ENCODE measurements at regions not wholly inside any gene's neighbourhood (a gene's known extent, or its start where the extent isn't known, plus 50 kb on each side); places are given as distances from the start of the nearest gene placed in this dataset.

GRCh38 chr20:23255106-23255505 is 95.5 kb upstream of the NXT1 start:
- 82 to 89% methylated on average over 6 of the region's 6 CpGs for WGBS, 2 donors
- no peaks in the 10 kb centered on the region for H3K36me3 ChIP-seq
- no peak for TF ChIP-seq POLR2AphosphoS5 (IDR thresholded peaks at IDR 0.05)
- TF ChIP-seq POLR2A (IDR thresholded peaks at IDR 0.05), result no peak
- TF ChIP-seq EP300 (IDR thresholded peaks at IDR 0.05), result no peak
- no peak for TF ChIP-seq CTCF (IDR thresholded peaks at IDR 0.05)
- no peaks in the 10 kb centered on the region for H3K27me3 ChIP-seq
- no peak overlapping the region for H3K27ac ChIP-seq
- peaks cover 23 to 39% (median 33%) of the 10 kb centered on the region in 4 donors for H3K4me1 ChIP-seq
- no peak for ATAC-seq (ENCODE audit: low FRiP score in 2 of 2)
- H3K9me3 ChIP-seq, result no peaks in the 10 kb centered on the region
- no peak for DNase-seq
- no peak overlapping the region for H3K4me3 ChIP-seq

- ATAC-seq (ENCODE audit: low FRiP score in 2 of 2), result no peak
Observed at GRCh38 chr20:23254505-23254904, 96.1 kb upstream of the NXT1 start.

GRCh38 chr20:23254034-23254433 is 96.6 kb upstream of the NXT1 start:
- TF ChIP-seq CTCF (IDR thresholded peaks at IDR 0.05) (no peak), EP300 (IDR thresholded peaks at IDR 0.05) (no peak), POLR2A (IDR thresholded peaks at IDR 0.05) (no peak), POLR2AphosphoS5 (IDR thresholded peaks at IDR 0.05) (no peak)
- Histone ChIP-seq H3K9me3 (no peaks in the 10 kb centered on the region), H3K4me1 (peaks cover 23 to 36% (median 30%) of the 10 kb centered on the region in 4 donors), H3K27me3 (no peaks in the 10 kb centered on the region), H3K36me3 (no peaks in the 10 kb centered on the region), H3K4me3 (no peak overlapping the region), H3K27ac (no peak overlapping the region)
- WGBS, 2 donors, result 72 to 76% methylated on average over 5 of the region's 5 CpGs
- ATAC-seq (ENCODE audit: low FRiP score in 2 of 2) (no peak), DNase-seq (no peak)

More at GRCh38 chr20:23254505-23254904, 96.1 kb upstream of the NXT1 start:
- DNase-seq, result no peak
- Histone ChIP-seq H3K27ac (no peak overlapping the region), H3K9me3 (no peaks in the 10 kb centered on the region), H3K4me1 (peaks cover 23 to 39% (median 33%) of the 10 kb centered on the region in 4 donors), H3K36me3 (no peaks in the 10 kb centered on the region), H3K4me3 (no peak overlapping the region), H3K27me3 (no peaks in the 10 kb centered on the region)
- TF ChIP-seq POLR2A (IDR thresholded peaks at IDR 0.05) (no peak), CTCF (IDR thresholded peaks at IDR 0.05) (no peak), EP300 (IDR thresholded peaks at IDR 0.05) (no peak), POLR2AphosphoS5 (IDR thresholded peaks at IDR 0.05) (no peak)
- 47 to 59% methylated on average over 2 of the region's 2 CpGs for WGBS, 2 donors

DNA sequence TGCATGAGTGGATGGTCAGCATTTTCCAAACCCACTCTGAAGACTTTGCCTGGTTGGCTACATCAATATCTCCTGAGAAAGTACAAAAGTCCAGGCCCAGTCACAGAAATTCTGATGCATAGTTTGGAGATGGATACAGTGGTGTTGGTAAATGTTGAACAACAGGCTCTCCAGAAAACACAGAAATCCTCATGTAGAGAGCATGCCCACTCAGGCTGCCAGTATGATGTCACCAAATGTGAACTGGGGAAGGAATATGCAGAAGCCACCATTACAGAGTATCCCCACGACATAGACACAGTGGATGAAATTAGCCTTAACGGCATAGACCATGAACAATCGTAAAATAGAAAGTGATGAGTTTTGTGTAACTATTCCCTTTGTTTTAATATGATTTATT is 97.1 kb upstream of the NXT1 start:
- ATAC-seq (ENCODE audit: low FRiP score in 2 of 2), result no peak
- WGBS, 2 donors, result 88 to 89% methylated on average over 3 of the region's 3 CpGs
- peaks cover 18 to 31% (median 25%) of the 10 kb centered on the region in 4 donors for H3K4me1 ChIP-seq
- H3K9me3 ChIP-seq, result no peaks in the 10 kb centered on the region
- no peaks in the 10 kb centered on the region for H3K27me3 ChIP-seq
- no peaks in the 10 kb centered on the region for H3K36me3 ChIP-seq
- H3K27ac ChIP-seq, result no peak overlapping the region
- DNase-seq, result no peak
- TF ChIP-seq POLR2AphosphoS5 (IDR thresholded peaks at IDR 0.05) (no peak), POLR2A (IDR thresholded peaks at IDR 0.05) (no peak), EP300 (IDR thresholded peaks at IDR 0.05) (no peak), CTCF (IDR thresholded peaks at IDR 0.05) (no peak)
- H3K4me3 ChIP-seq, result no peak overlapping the region

GRCh38 chr20:23251779-23252178 is 98.8 kb upstream of the NXT1 start:
- Histone ChIP-seq H3K27me3 (no peaks in the 10 kb centered on the region), H3K4me3 (no peak overlapping the region), H3K36me3 (no peaks in the 10 kb centered on the region), H3K4me1 (peaks cover 10 to 22% (median 18%) of the 10 kb centered on the region in 4 donors), H3K9me3 (no peaks in the 10 kb centered on the region), H3K27ac (no peak overlapping the region)
- TF ChIP-seq EP300 (IDR thresholded peaks at IDR 0.05) (no peak), POLR2A (IDR thresholded peaks at IDR 0.05) (no peak), POLR2AphosphoS5 (IDR thresholded peaks at IDR 0.05) (no peak), CTCF (IDR thresholded peaks at IDR 0.05) (no peak)
- ATAC-seq (ENCODE audit: low FRiP score in 2 of 2), result no peak
- WGBS, 2 donors, result 78 to 83% methylated on average over 6 of the region's 6 CpGs
- no peak for DNase-seq
